ENCODE measurements at regions not wholly inside any gene's neighbourhood (a gene's known extent, or its start where the extent isn't known, plus 50 kb on each side); places are given as distances from the start of the nearest gene placed in this dataset.

GRCh38 chr2:198525211-198525969, 721.0 kb downstream of the PLCL1 start:
- Histone ChIP-seq H3K79me2 (no peaks in the 10 kb centered on the region), H3K4me1 (ENCODE audit: insufficient read depth) (no peaks in the 10 kb centered on the region), H3K9me2 (replicated peaks; ENCODE audit: insufficient read depth) (no peaks in the 10 kb centered on the region), H3K4me2 (no peak overlapping the region), H3K4me3 (no peak overlapping the region), H3K27ac (no peak overlapping the region), H4K20me1 (ENCODE audit: insufficient read depth, poor library complexity, severe bottlenecking) (no peaks in the 10 kb centered on the region), H3K9me3 (ENCODE audit: low read depth) (no peaks in the 10 kb centered on the region), H3K36me3 (replicated peaks; ENCODE audit: insufficient read depth, low read depth) (no peaks in the 10 kb centered on the region), H2AFZ (no peak overlapping the region), H3K27me3 (no peaks in the 10 kb centered on the region)
- no peak for TF ChIP-seq EZH2phosphoT487 (IDR thresholded peaks at IDR 0.05; ENCODE audit: low read depth, severe bottlenecking, unreplicated experiment)
- TF ChIP-seq EZH2 (IDR thresholded peaks at IDR 0.05; ENCODE audit: borderline replicate concordance) = no peak
- no peak for TF ChIP-seq CTCF (IDR thresholded peaks at IDR 0.05; ENCODE audit: poor library complexity)
- 87% methylated on average over 5 of the region's 5 CpGs for WGBS (ENCODE audit: low lambda C conversion rate, missing lambda C conversion rate)
- DNase-seq (ENCODE audit: low spot score) = no peak

GRCh38 chr2:198523710-198524109, 719.3 kb downstream of the PLCL1 start:
- Histone ChIP-seq H3K36me3 (replicated peaks; ENCODE audit: insufficient read depth, low read depth) (no peaks in the 10 kb centered on the region), H2AFZ (no peak overlapping the region), H3K4me1 (ENCODE audit: insufficient read depth) (no peaks in the 10 kb centered on the region), H3K27ac (no peak overlapping the region), H3K9me3 (ENCODE audit: low read depth) (no peaks in the 10 kb centered on the region), H3K79me2 (no peaks in the 10 kb centered on the region), H3K4me2 (no peak overlapping the region), H4K20me1 (ENCODE audit: insufficient read depth, poor library complexity, severe bottlenecking) (no peaks in the 10 kb centered on the region), H3K9me2 (replicated peaks; ENCODE audit: insufficient read depth) (no peaks in the 10 kb centered on the region), H3K27me3 (no peaks in the 10 kb centered on the region), H3K4me3 (no peak overlapping the region)
- DNase-seq (ENCODE audit: low spot score) = no peak
- 78% methylated on average over 2 of the region's 2 CpGs for WGBS (ENCODE audit: low lambda C conversion rate, missing lambda C conversion rate)
- TF ChIP-seq EZH2phosphoT487 (IDR thresholded peaks at IDR 0.05; ENCODE audit: low read depth, severe bottlenecking, unreplicated experiment) = no peak
- TF ChIP-seq CTCF (IDR thresholded peaks at IDR 0.05; ENCODE audit: poor library complexity) = no peak
- no peak for TF ChIP-seq EZH2 (IDR thresholded peaks at IDR 0.05; ENCODE audit: borderline replicate concordance)

GRCh38 chr2:198518935-198519334, 714.5 kb downstream of the PLCL1 start:
- Histone ChIP-seq H4K20me1 (ENCODE audit: insufficient read depth, poor library complexity, severe bottlenecking) (no peaks in the 10 kb centered on the region), H3K9me2 (replicated peaks; ENCODE audit: insufficient read depth) (no peaks in the 10 kb centered on the region), H3K27me3 (no peaks in the 10 kb centered on the region), H3K4me2 (no peak overlapping the region), H3K4me3 (no peak overlapping the region), H3K36me3 (replicated peaks; ENCODE audit: insufficient read depth, low read depth) (no peaks in the 10 kb centered on the region), H3K27ac (no peak overlapping the region), H3K4me1 (ENCODE audit: insufficient read depth) (no peaks in the 10 kb centered on the region), H3K79me2 (no peaks in the 10 kb centered on the region), H3K9me3 (ENCODE audit: low read depth) (no peaks in the 10 kb centered on the region), H2AFZ (no peak overlapping the region)
- no peak for DNase-seq (ENCODE audit: low spot score)
- WGBS (ENCODE audit: low lambda C conversion rate, missing lambda C conversion rate) = 92% methylated on average over 2 of the region's 2 CpGs
- TF ChIP-seq CTCF (IDR thresholded peaks at IDR 0.05; ENCODE audit: poor library complexity) (no peak), EZH2 (IDR thresholded peaks at IDR 0.05; ENCODE audit: borderline replicate concordance) (no peak)

Measured in hepatocyte (in vitro differentiated cells).